Kidney epithelial cell (primary cell): ENCODE measurements at regions not wholly inside any gene's neighbourhood (a gene's known extent, or its start where the extent isn't known, plus 50 kb on each side); places are given as distances from the start of the nearest gene placed in this dataset.

ENCODE experiments used
- DNase-seq: peaks from one replicate; pipeline ENCODE4 v3.0.0-alpha.2; 2010; ENCODE audit warnings: low read depth
- H3K27me3 ChIP-seq: 2 replicates; pipeline ENCODE4 v1.6.0; 2011; ENCODE audit warnings: low read length; ENCODE audit not compliant: control insufficient read depth, insufficient read depth
- H3K36me3 ChIP-seq: 2 replicates; pipeline ENCODE4 v1.5.1; 2011; ENCODE audit warnings: low read length; ENCODE audit not compliant: control insufficient read depth, insufficient read depth
- H3K4me3 ChIP-seq: 2 replicates; pipeline ENCODE4 v1.5.1; 2011; ENCODE audit warnings: low read depth, mild to moderate bottlenecking, control low read depth, low read length
- CTCF ChIP-seq: IDR thresholded peaks from 2 replicates; pipeline ENCODE4 v1.5.1; 2011; ENCODE audit warnings: mild to moderate bottlenecking, moderate library complexity, low read length, control low read depth, inconsistent platforms; ENCODE audit not compliant: insufficient read depth, poor library complexity, severe bottlenecking

- Histone ChIP-seq H3K4me3 (no peak overlapping the region), H3K27me3 (no peaks in the 10 kb centered on the region), H3K36me3 (no peaks in the 10 kb centered on the region)
- TF ChIP-seq CTCF = no peak
- no peak for DNase-seq
Observed at GRCh38 chr10:52939894-52940293, 167.3 kb upstream of the MBL2 start.

GRCh38 chr10:52933748-52934147 lies 161.2 kb upstream of the MBL2 start:
- DNase-seq = no peak
- Histone ChIP-seq H3K4me3 (no peak overlapping the region), H3K36me3 (no peaks in the 10 kb centered on the region), H3K27me3 (no peaks in the 10 kb centered on the region)
- TF ChIP-seq CTCF = no peak

GRCh38 chr10:52927678-52928077 lies 155.1 kb upstream of the MBL2 start:
- H3K36me3 ChIP-seq = no peaks in the 10 kb centered on the region
- DNase-seq = no peak
- no peak overlapping the region for H3K4me3 ChIP-seq
- TF ChIP-seq CTCF = no peak
- H3K27me3 ChIP-seq = no peaks in the 10 kb centered on the region

- no peak for DNase-seq
- no peaks in the 10 kb centered on the region for H3K36me3 ChIP-seq
- TF ChIP-seq CTCF = no peak
- no peaks in the 10 kb centered on the region for H3K27me3 ChIP-seq
- H3K4me3 ChIP-seq = no peak overlapping the region
Observed at GRCh38 chr10:52923520-52923919, 150.9 kb upstream of the MBL2 start.

GRCh38 chr10:52918714-52919305 lies 146.2 kb upstream of the MBL2 start:
- no peak overlapping the region for H3K4me3 ChIP-seq
- no peak for DNase-seq
- H3K36me3 ChIP-seq = no peaks in the 10 kb centered on the region
- TF ChIP-seq CTCF = no peak
- no peaks in the 10 kb centered on the region for H3K27me3 ChIP-seq

- H3K36me3 ChIP-seq = no peaks in the 10 kb centered on the region
- DNase-seq = no peak
- TF ChIP-seq CTCF = no peak
- no peak overlapping the region for H3K4me3 ChIP-seq
- no peaks in the 10 kb centered on the region for H3K27me3 ChIP-seq
Observed at GRCh38 chr10:52915391-52915790, 142.8 kb upstream of the MBL2 start.
